ENCODE measurements at regions not wholly inside any gene's neighbourhood (a gene's known extent, or its start where the extent isn't known, plus 50 kb on each side); places are given as distances from the start of the nearest gene placed in this dataset.

- no peaks in the 10 kb centered on the region for H3F3A ChIP-seq (ENCODE audit: insufficient read depth, low read depth)
- CTCF ChIA-PET, result no interaction called here
- H3K36me3 ChIP-seq (ENCODE audit: low read depth), result no peaks in the 10 kb centered on the region
- H3K4me1 ChIP-seq (replicated peaks; ENCODE audit: insufficient read depth), result no peaks in the 10 kb centered on the region
- no peaks in the 10 kb centered on the region for H4K20me1 ChIP-seq (ENCODE audit: insufficient read depth)
- TF ChIP-seq CTCF (conservative IDR thresholded peaks at IDR 0.05) (no peak), EZH2 (IDR thresholded peaks at IDR 0.05; ENCODE audit: low read depth) (no peak)
- DNase-seq, result no peak
- no peak overlapping the region for H3K27ac ChIP-seq
- H3K9me3 ChIP-seq (ENCODE audit: insufficient read depth, low read depth), result no peaks in the 10 kb centered on the region
- intact Hi-C loops (cut with micrococcal nuclease; ENCODE audit: unreplicated experiment), result no loop called here
- no peaks in the 10 kb centered on the region for H3K27me3 ChIP-seq (ENCODE audit: insufficient read depth, low read depth)
- POLR2A ChIA-PET (ENCODE audit: unreplicated experiment), result no interaction called here
- H3K4me2 ChIP-seq, result no peak overlapping the region
- H3K9me2 ChIP-seq (ENCODE audit: insufficient read depth), result no peaks in the 10 kb centered on the region
- H3K4me3 ChIP-seq, result no peak overlapping the region
- H3K79me2 ChIP-seq (ENCODE audit: low read depth), result no peaks in the 10 kb centered on the region
- no TSS peak for BruUV-seq (replicated peaks)
- no peak overlapping the region for H2AFZ ChIP-seq
Observed at GRCh38 chr4:114236171-114236769, 256.8 kb upstream of the ARSJ start.

- no peak overlapping the region for H2AFZ ChIP-seq
- intact Hi-C loops (cut with micrococcal nuclease; ENCODE audit: unreplicated experiment), result no loop called here
- no peak overlapping the region for H3K4me3 ChIP-seq
- no peak for DNase-seq
- no peak for TF ChIP-seq CTCF (conservative IDR thresholded peaks at IDR 0.05)
- TF ChIP-seq EZH2 (IDR thresholded peaks at IDR 0.05; ENCODE audit: low read depth), result no peak
- POLR2A ChIA-PET (ENCODE audit: unreplicated experiment), result no interaction called here
- no peaks in the 10 kb centered on the region for H3K9me2 ChIP-seq (ENCODE audit: insufficient read depth)
- no peaks in the 10 kb centered on the region for H3F3A ChIP-seq (ENCODE audit: insufficient read depth, low read depth)
- no peaks in the 10 kb centered on the region for H3K36me3 ChIP-seq (ENCODE audit: low read depth)
- H3K4me2 ChIP-seq, result no peak overlapping the region
- CTCF ChIA-PET, result no interaction called here
- H3K9me3 ChIP-seq (ENCODE audit: insufficient read depth, low read depth), result no peaks in the 10 kb centered on the region
- BruUV-seq (replicated peaks), result no TSS peak
- no peaks in the 10 kb centered on the region for H3K79me2 ChIP-seq (ENCODE audit: low read depth)
- no peak overlapping the region for H3K27ac ChIP-seq
- H4K20me1 ChIP-seq (ENCODE audit: insufficient read depth), result no peaks in the 10 kb centered on the region
- no peaks in the 10 kb centered on the region for H3K4me1 ChIP-seq (replicated peaks; ENCODE audit: insufficient read depth)
- H3K27me3 ChIP-seq (ENCODE audit: insufficient read depth, low read depth), result no peaks in the 10 kb centered on the region
Observed at GRCh38 chr4:114237997-114238396, 258.6 kb upstream of the ARSJ start.

GRCh38 chr4:114249561-114249960, 270.1 kb upstream of the ARSJ start:
- H3K27ac ChIP-seq, result no peak overlapping the region
- POLR2A ChIA-PET (ENCODE audit: unreplicated experiment), result no interaction called here
- H3K4me3 ChIP-seq, result no peak overlapping the region
- H3K4me2 ChIP-seq, result no peak overlapping the region
- no peaks in the 10 kb centered on the region for H3K9me2 ChIP-seq (ENCODE audit: insufficient read depth)
- no peak for TF ChIP-seq CTCF (conservative IDR thresholded peaks at IDR 0.05)
- TF ChIP-seq EZH2 (IDR thresholded peaks at IDR 0.05; ENCODE audit: low read depth), result no peak
- H3K79me2 ChIP-seq (ENCODE audit: low read depth), result no peaks in the 10 kb centered on the region
- no TSS peak for BruUV-seq (replicated peaks)
- no peaks in the 10 kb centered on the region for H3K9me3 ChIP-seq (ENCODE audit: insufficient read depth, low read depth)
- no peak overlapping the region for H2AFZ ChIP-seq
- intact Hi-C loops (cut with micrococcal nuclease; ENCODE audit: unreplicated experiment), result no loop called here
- no peaks in the 10 kb centered on the region for H3K4me1 ChIP-seq (replicated peaks; ENCODE audit: insufficient read depth)
- H3K27me3 ChIP-seq (ENCODE audit: insufficient read depth, low read depth), result no peaks in the 10 kb centered on the region
- H4K20me1 ChIP-seq (ENCODE audit: insufficient read depth), result no peaks in the 10 kb centered on the region
- no peak for DNase-seq
- CTCF ChIA-PET, result no interaction called here
- no peaks in the 10 kb centered on the region for H3F3A ChIP-seq (ENCODE audit: insufficient read depth, low read depth)
- no peaks in the 10 kb centered on the region for H3K36me3 ChIP-seq (ENCODE audit: low read depth)

Data from PC-9 (cell line).